HTR-8/SVneo (cell line): ENCODE measurements at regions not wholly inside any gene's neighbourhood (a gene's known extent, or its start where the extent isn't known, plus 50 kb on each side); places are given as distances from the start of the nearest gene placed in this dataset.
"Not testable (repeated sequence)": the region's sequence is repeated elsewhere in the genome, so short reads cannot be mapped to it uniquely, and the experiment has no call there.

Experiments
- DNase-seq: peaks from one replicate; pipeline ENCODE4 v3.0.0; 2011; ENCODE audit warnings: low spot score, mixed read lengths; ENCODE audit not compliant: insufficient read length
- FAIRE-seq: peaks from 2 replicates; lab custom pipeline; 2011; peaks lifted over from hg19 to GRCh38; lab: Jason Lieb, UNC

- FAIRE-seq = no peak
- DNase-seq = no peak
Observed at GRCh38 chr22:22946131-22946530, 58.5 kb downstream of the IGLL5 start.

DNA sequence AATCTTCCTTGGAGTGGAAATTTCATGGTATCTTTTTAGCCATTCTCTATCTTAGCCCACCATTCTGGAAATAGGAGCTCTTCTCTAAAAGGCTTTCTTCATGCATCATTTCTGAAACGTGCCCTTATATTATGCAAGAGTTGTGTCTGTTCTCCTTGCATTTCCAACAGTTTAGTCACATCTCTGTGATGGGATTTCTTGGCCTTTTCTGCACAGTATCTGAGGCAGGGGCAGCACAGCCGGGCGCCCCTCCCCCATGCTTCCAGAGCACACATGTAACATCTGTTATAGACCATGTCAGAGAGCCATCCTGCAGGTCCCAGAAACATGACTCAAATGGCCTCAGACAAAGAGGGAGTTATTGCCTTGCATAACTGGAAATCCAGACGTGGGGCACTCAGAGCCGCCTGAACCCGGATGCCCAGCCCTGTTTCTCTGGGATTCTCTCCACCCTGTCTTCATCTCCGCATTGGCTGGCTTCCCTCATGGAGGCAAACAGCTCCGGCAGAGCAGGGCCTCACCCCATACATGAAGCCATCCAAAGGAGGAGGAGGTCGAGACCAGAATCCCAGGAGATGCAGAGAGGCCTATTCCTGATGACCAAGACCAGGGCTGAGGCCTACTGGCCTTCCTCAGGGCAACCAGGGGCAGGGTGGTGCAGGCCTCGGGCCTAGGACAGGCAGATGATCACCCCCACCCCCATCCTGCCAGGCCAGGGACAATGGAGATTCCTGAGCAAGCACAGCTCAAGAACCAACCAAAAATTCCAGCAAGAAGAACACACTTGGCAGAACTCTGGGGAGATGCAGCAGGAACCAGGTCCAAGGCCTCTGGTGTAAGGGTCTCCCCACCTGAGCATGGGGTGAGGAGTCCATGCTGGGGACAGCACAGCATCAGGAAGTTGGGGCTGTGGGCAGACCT is 61.3 kb downstream of the IGLL5 start:
- DNase-seq (no peak), FAIRE-seq (no peak)

- no peak for FAIRE-seq
Observed at GRCh38 chr22:22949953-22950352, 62.3 kb downstream of the IGLL5 start.

GRCh38 chr22:22951035-22951434 is 63.4 kb downstream of the IGLL5 start:
- FAIRE-seq = no peak
- no peak for DNase-seq

More at GRCh38 chr22:22949953-22950352, 62.3 kb downstream of the IGLL5 start:
- no peak for DNase-seq

GRCh38 chr22:22952531-22953280 is 65.1 kb downstream of the IGLL5 start:
- no peak for FAIRE-seq

GRCh38 chr22:22953791-22954190 is 66.2 kb downstream of the IGLL5 start:
- FAIRE-seq = no peak
- no peak for DNase-seq

More at GRCh38 chr22:22952531-22953280, 65.1 kb downstream of the IGLL5 start:
- no peak for DNase-seq

DNA sequence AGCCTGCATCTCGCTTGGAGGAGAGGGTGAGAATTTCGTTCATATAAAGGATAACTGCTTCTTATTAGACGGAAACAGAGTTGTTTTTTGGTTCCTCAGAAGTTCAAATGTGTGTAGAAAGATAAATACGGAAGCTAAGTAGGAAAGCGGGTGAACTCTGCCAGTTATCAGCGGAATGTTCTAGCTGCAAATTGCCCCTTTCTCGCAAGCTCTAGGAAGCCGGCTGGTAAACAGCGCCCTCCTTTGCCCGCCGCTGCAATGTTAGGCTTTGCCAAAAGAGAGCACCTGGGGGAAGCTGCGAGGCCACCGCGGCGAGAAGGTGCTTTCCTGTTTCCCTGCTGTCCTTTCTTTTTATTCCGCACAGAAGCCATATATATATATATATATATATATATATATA is 67.0 kb downstream of the IGLL5 start:
- no peak for DNase-seq
- no peak for FAIRE-seq

- DNase-seq (no peak), FAIRE-seq (no peak)
Observed at GRCh38 chr22:22955276-22955798, 67.7 kb downstream of the IGLL5 start.

DNA sequence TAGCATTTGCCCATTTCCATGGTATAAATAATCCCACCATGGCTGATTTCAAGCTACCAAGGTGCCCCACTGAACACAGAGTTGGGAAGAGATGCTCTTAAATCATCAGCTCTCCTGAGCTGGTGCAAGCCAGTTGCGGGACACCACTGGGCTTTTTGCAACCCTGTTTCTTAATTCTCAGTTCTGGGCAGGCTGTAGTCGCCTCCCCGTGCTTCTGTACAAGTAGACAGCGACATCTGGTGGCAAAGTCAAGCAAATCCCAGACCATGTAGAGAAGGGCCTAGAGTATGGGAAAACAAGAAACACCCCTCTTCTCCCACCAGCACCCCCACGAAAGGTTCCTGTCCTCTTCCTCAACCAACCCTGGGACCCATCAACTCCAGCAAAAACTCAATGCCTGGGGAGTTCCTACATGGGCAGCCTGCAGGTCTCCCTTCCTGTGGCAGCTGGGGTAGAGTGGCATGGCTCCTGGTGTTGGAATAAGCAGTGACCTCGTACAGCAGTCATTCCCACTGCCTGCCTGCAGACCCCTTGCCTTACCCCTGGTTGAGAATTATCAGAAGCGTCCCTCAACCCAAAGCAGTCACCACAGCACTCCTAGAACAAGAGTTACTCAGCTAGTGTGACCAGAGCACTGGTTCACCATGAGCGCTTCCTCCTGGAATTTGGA is 68.4 kb downstream of the IGLL5 start:
- FAIRE-seq (no peak), DNase-seq (peak; percentile 46)

DNA sequence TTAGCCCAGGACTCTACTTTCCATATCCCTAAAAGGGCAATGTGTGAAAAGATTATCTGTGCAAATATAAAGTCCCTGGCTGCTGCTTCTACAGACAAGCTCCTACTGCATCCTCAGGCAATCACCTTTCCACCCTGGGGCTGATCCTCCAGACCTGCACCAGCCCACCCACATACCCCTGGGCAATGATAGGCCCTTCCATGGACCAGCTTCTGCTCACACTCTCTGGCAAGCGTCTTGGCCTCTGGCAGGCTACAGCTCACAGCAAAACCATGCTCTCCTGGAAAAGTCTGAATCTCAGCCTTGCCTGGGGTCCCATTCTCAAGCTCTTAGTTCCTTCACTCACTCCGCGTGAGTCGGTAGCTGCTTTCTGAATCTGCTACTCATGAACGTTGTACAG is 69.5 kb downstream of the IGLL5 start:
- no peak for FAIRE-seq
- DNase-seq = no peak

GRCh38 chr22:22958621-22959020 is 71.0 kb downstream of the IGLL5 start:
- FAIRE-seq (no peak), DNase-seq (no peak)

DNA sequence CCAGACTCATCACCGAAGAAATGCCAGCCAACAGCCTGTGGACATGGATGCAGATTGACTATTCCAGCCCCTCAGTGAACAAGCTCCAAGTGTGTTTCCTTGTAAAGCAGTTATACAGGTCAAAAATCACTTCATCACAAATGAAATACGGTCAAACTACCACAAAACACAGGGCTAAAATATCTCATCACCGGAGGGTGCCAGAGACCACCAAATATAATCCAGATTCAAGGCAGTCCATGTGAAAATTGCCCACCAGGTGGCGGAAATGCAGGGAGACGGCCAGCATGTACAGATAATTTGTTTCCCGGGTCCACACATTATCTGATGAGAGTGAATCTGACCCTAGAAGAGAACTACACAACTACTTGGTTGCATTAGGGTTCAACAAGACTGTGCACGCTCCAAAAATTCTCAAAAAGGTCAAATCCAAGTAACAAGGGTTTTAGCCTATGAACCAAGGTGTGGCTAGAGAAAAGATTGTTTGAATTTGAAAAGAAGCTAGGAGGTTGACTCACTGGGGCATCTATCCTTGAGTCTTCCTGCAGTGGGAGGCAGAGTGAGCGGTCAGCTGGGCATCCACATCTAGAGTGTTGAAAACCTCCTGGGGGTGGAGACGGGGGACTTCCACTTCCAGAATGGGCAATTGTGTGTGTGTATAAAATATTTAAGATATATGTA is 71.7 kb downstream of the IGLL5 start:
- peak; percentile 47 for DNase-seq
- FAIRE-seq = no peak

DNA sequence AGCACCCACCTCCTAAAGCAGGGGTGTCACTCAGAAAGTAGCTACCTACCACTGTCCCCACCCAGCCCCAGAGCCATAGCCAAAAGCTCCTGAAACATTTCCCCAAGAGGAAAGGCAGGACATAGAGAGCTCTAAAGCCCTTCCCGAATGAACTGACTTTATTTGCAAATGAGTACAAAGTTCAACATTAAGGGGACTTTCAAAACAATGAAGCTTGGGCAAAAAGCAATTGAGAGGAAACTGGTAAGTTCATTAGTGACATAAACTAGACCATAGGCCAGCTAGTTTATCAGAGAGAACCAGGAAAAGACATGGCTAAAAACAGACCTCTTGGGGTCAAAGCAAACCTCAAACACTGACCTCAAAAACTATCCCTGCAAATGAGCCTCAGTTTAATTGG is 72.7 kb downstream of the IGLL5 start:
- FAIRE-seq (no peak), DNase-seq (no peak)

DNA sequence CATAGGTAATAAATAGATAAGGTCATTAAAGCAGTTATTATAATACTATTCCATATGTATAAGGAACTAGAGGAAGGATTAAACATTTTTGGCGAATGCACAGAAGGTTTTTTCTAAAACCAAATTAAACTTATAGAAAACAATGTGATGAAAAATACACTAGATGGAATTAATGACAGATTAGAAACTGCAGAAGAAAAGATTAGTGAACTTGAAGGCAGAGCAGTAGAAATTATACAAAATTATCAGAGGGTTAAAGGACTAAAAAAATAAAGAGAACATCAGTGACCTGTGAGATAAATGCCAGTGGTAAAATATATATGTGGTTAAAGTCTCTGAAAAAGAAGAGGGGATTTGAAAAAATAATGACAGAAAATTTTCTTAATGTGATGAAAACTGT is 74.0 kb downstream of the IGLL5 start:
- no peak for DNase-seq
- no peak for FAIRE-seq

DNA sequence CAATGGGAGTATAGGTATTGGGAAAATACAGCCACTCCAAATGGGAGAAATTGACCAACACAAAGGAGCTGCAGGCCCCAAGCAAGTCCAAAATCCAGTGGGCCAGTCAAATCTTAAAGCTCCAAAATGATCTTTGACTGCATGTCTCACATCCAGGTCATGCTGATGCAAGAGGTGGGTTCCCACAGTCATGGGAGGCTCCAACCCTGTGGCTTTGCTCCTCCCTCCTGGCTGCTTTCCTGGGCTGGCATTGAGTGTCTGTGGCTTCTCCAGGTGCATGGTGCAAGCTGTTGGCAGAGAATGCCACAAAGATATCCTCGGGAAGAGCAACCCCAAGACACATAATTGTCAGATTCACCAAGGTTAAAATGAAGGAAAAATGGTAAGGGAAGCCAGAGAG is 80.8 kb downstream of the IGLL5 start:
- DNase-seq = no peak
- no peak for FAIRE-seq

DNA sequence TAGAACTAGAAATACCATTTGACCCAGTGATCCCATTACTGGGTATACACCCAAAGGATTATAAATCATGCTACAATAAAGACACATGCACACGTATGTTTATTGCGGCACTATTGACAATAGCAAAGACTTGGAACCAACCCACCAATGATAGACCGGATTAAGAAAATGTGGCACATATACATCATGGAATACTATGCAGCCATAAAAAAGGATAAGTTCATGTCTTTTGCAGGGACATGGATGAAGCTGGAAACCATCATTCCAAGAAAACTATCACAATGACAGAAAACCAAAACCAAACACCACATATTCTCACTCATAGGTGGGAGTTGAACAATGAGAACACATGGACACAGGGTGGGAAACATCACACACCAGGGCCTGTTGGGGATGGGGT is 85.0 kb downstream of the IGLL5 start:
- not testable (repeated sequence) for FAIRE-seq, DNase-seq

GRCh38 chr22:22973336-22973735 is 85.7 kb downstream of the IGLL5 start:
- FAIRE-seq (no peak), DNase-seq (no peak)

- FAIRE-seq = no peak
Observed at GRCh38 chr22:22974156-22974555, 86.5 kb downstream of the IGLL5 start.

GRCh38 chr22:22974795-22975580 is 87.4 kb downstream of the IGLL5 start:
- FAIRE-seq (no peak), DNase-seq (no peak)

More at GRCh38 chr22:22974156-22974555, 86.5 kb downstream of the IGLL5 start:
- no peak for DNase-seq
